Astrocyte of the spinal cord (primary cell): ENCODE measurements at regions not wholly inside any gene's neighbourhood (a gene's known extent, or its start where the extent isn't known, plus 50 kb on each side); places are given as distances from the start of the nearest gene placed in this dataset.
A peak's percentile ranks its signal among the peaks of the same experiment; 100 is the strongest.

Experiments used
- DNase-seq: peaks from one replicate; pipeline ENCODE4 v3.0.0; 2011; ENCODE audit warnings: low read depth, low spot score
- H3K4me3 ChIP-seq: 2 replicates; pipeline ENCODE4 v1.5.1; 2011; ENCODE audit warnings: low read depth, mild to moderate bottlenecking, low read length, moderate library complexity
- CTCF ChIP-seq: IDR thresholded peaks from 2 replicates; pipeline ENCODE4 v1.5.1; 2012; ENCODE audit warnings: low read depth, mild to moderate bottlenecking, low read length, inconsistent platforms
- in situ Hi-C: cut with HindIII; loops from 2 replicates; pipeline ENCODE4 v1.10.0; 2017; ENCODE audit warnings: low sequenced_read_pairs

- in situ Hi-C loops = no loop called here
- H3K4me3 ChIP-seq = no peak overlapping the region
Observed at GRCh38 chr6:56756219-56756789, 113.6 kb upstream of the DST start.

GRCh38 chr6:56755040-56755439, 112.4 kb upstream of the DST start:
- TF ChIP-seq CTCF = no peak

More at GRCh38 chr6:56756219-56756789, 113.6 kb upstream of the DST start:
- DNase-seq = no peak
- TF ChIP-seq CTCF = no peak

GRCh38 chr6:56753811-56754210, 111.1 kb upstream of the DST start:
- in situ Hi-C loops = no loop called here
- no peak overlapping the region for H3K4me3 ChIP-seq
- no peak for TF ChIP-seq CTCF
- no peak for DNase-seq

More at GRCh38 chr6:56755040-56755439, 112.4 kb upstream of the DST start:
- DNase-seq = no peak
- H3K4me3 ChIP-seq = no peak overlapping the region
- in situ Hi-C loops = no loop called here

- DNase-seq = no peak
- no peak for TF ChIP-seq CTCF
- in situ Hi-C loops = no loop called here
- no peak overlapping the region for H3K4me3 ChIP-seq
Observed at GRCh38 chr6:56752534-56752933, 109.8 kb upstream of the DST start.

- no peak for TF ChIP-seq CTCF
- in situ Hi-C loops = no loop called here
- peak; percentile 79 for DNase-seq
- no peak overlapping the region for H3K4me3 ChIP-seq
Observed at GRCh38 chr6:56752009-56752408, 109.3 kb upstream of the DST start.

GRCh38 chr6:56751604-56752003, 108.9 kb upstream of the DST start:
- in situ Hi-C loops = no loop called here
- TF ChIP-seq CTCF = no peak
- H3K4me3 ChIP-seq = no peak overlapping the region
- DNase-seq = no peak

- no peak for DNase-seq
- no peak for TF ChIP-seq CTCF
- H3K4me3 ChIP-seq = no peak overlapping the region
- in situ Hi-C loops = no loop called here
Observed at GRCh38 chr6:56750686-56751085, 108.0 kb upstream of the DST start.
